ENCODE measurements at regions not wholly inside any gene's neighbourhood (a gene's known extent, or its start where the extent isn't known, plus 50 kb on each side); places are given as distances from the start of the nearest gene placed in this dataset.
A peak's percentile ranks its signal among the peaks of the same experiment; 100 is the strongest.

GRCh38 chr22:27610863-27611786, 190.4 kb downstream of the MN1 start:
- DNase-seq (ENCODE audit: low read depth in 2 of 3, low spot score in 2 of 3) = no peak

- DNase-seq (ENCODE audit: low read depth in 2 of 3, low spot score in 2 of 3) = peak in 2 of 3 donors; percentile 96 to 99
Measured at GRCh38 chr22:27612115-27612514, 189.4 kb downstream of the MN1 start.

DNA sequence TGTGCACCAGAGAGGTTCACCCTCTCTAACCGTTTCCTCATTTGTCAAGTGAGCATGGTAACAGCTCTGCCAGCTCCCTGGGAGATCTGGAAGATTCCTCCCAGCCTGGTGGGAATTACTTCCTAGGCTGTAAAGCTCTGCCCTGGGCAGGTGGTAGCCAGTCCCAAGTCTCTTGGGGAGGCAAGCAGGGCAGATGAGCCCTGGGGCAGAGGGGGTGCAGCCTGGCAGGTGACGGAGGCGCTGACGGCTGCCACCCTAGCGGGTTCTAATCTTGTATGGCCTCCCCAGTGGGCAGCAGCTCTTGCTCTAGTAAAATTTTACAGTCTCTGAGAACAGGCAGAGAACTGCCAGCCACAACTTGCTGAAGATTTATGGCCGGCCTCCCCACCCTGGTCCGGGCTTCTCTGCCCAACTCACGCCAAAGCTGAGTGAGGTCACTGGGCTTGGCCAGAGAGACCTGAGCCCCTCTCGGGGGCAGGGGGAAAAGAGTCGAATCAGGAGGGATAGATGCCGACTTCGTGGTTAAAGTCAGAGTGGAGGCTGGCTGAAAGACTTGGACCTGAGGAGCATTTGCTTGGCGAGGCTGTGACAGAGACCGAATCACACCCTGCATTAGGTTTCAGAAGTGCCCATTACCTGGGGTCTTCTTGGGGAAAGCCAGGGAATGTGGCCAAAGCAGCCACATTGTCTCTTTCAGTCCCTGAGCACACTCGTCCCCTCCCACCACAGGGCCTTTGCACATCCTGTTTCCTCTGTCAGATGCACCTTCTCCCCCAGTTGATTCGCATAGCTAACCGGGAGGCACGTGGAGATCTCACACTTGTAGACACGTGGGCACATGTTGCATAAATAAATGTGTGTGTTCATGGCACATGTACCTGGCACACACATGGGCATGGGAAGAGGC, 188.2 kb downstream of the MN1 start:
- peak in 1 of 3 donors; percentile 40 for DNase-seq (ENCODE audit: low read depth in 2 of 3, low spot score in 2 of 3)

DNA sequence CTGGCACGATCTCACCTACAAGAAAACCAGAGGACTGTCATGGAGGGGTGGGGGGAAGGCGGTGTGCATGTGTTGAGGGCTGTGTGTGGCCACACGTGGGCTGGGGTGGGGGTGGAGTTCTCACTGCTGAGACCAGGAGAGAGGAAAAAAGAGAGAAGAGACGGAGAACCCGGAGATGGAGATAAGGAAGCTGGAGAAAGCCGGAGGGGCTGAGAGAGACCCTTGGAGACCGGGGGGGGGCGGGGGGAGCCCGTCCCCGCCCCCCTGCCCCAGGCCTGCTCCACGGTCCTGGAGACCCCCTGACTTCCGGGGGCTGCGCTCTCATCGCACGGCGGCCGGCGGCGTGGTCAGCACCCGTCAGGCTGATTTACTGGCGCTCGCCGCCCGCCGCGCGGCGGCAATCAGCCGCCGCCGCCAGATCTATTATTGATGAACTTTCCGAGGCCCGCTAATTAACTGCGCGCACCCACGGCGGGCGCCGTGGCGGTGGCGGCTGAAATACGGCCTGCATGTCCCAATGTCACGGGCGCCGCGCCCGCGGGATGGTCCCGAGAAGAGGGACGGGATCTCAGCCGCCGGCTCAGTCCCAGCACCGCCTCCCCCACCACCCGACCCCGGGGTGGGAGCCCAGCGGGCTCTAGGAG, 187.4 kb downstream of the MN1 start:
- DNase-seq (ENCODE audit: low read depth in 2 of 3, low spot score in 2 of 3) = no peak

DNA sequence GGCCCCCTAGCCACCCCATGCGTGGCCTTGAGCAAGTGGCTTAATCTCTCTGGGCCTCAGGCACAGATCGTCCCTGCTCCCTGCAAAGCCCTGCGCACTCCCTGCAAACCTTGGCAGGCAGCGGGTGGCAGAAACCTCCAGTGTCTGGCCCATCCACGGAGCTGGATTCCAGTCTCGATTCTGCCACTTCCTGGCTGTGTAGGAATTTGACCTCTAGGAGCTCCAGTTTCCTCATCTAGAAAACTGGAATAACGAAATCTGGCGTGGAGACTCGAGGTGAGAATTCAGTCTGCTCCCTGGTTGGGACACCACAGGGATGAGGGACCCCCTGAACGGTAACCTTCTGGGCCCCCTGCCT, 186.9 kb downstream of the MN1 start:
- no peak for DNase-seq (ENCODE audit: low read depth in 2 of 3, low spot score in 2 of 3)

DNA sequence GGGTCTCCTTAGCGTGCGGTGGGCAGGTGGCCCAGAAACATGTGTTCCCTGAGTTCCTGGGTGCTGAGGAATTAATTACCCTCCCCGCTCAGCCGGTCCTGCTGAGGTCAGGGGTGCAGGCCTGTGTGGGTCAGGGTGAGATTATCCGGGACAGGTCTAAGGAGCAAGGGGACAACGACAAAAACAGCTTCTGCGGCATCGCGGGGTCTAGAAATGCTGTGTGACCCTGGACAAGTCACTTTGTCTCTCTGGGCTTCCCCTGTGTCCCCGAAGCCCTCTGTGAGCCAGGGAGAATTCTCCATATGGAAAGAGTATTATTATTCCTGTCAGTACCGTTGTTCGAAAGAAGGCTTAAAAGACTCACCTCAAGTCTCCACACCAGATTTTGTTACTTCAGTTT, 186.1 kb downstream of the MN1 start:
- no peak for DNase-seq (ENCODE audit: low read depth in 2 of 3, low spot score in 2 of 3)

DNA sequence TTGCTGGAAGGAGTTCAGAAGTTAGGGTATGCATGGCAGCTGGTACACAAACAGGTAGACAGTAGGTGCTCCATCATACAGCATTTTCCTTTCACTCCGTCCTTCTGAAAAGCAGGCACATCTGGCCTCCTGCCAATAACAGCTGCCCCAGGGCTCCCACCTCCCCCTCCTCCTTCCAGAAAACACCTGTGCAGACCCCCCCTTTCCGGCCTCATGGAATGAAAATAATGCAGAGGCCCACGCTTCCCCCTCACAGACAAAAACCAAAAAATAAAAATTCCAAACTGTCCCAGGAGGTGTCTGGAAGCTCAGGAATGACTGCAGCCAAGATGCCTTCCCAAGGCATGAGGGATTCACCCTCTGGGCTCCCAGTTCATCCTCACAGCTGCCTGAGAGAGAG, 185.5 kb downstream of the MN1 start:
- DNase-seq (ENCODE audit: low read depth in 2 of 3, low spot score in 2 of 3) = no peak

DNA sequence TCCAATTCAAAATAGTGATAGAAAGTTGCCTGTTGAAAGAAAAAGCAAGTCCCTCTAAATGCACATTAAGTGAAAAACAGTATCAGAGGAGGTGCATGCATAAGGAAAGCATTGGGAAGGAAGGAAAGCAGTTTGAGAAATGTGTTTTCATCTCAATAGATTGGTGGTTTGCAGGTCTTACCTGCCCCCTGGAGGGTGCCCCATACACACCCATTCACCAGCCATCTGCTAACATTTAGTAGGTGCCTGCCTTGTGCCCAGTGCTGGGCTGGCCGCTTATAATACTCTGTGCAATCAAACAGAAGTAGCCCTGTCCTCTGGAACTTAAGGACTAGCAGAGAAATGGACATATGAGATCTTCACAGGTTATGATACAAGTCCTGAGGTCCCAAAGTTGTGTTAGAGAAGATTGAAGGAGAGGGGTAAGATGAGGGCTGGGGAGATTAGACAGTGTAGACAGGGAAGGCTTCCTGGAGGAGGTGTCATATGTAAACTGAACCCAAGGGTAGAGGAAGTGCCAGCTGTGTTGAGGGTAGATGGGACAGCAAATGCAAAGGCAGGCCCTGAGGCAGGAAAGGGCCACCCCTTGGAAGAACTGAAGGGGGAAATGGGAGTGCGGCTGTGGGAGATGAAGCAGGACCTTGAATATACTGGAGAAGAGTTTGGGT, 184.2 kb downstream of the MN1 start:
- no peak for DNase-seq (ENCODE audit: low read depth in 2 of 3, low spot score in 2 of 3)

DNA sequence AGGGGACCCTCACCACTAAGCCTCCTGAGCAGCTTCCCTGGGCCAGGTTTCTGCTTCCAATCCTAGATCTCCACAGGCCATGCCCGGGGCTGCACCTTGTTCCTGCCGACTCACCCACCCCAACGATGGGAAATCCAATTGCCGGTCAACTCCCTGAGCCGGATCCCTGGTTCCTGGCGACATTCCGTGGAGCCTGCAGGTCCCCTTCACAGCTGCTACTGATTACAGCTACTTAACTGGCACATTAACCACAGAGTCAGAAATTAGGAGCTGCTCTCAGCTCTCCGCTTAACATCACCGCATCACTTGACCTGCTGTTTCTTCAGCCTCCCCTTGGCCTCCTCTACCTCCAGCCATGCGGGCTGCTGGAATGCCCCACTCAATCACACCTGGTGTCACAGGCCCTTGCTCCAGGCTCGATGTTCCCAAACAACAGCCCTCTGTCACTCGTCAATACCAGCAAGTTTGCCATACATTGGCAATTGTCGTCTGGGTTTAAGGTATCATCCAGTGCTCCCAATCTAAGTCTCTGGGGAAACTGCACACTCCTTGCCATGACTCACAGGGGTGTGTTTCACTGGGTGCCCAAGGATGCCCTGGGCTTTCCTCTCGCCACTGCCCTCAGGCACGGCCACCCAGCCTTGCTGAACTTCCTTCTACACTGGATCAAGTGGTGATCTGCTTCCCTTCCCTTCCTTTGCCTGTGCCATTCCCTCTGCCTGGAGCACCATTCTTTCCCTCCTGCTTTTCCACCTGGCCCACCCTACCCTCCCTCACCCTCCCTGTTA, 181.0 kb downstream of the MN1 start:
- DNase-seq (ENCODE audit: low read depth in 2 of 3, low spot score in 2 of 3) = no peak

DNA sequence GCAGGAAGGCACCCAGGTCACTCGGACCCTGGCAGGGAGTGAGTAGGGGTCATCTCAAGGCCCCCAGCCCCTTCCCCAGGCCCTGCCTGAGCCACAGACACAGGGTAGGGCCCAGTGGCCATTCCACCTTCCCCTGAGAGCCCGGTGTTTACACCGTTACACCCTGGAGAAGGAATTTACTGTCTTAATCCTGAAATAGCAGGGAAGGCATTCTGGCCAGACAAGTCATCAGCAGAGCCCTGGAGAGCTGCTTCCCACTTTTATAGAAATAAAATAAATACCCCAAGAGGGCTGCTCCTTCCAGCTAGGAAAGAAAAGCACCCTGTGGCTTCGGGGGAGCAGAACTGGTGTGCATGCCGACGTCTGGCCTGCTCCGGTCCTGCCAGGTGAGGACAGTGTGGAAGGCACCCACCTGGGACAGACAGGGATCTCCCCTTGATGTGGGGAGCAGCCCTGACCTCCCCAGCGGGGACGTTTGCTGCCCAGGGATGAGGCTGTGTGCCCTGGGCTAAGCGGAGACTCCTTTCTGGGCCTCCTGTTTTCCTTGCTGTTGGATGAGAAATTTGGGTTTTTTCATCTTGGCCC, 180.0 kb downstream of the MN1 start:
- no peak for DNase-seq (ENCODE audit: low read depth in 2 of 3, low spot score in 2 of 3)

DNA sequence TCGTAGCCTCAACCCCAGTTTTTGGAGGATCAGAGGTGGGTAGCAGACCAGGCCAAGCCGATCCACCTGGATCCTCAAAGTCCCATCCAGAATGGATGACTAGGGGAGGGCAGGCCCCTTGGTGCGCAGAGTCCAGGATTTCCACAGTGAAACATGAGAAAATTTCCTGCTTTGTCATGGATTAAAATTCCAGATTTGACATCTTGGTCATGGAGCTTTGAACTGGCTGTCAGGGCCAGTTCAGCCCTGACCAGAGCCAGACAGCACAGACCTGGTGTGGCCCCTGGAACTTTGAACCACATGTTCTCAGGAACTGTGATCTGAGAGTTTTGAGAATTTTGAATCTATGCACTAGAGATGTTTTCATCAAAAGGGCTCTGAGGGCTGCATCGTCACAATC, 177.5 kb downstream of the MN1 start:
- DNase-seq (ENCODE audit: low read depth in 2 of 3, low spot score in 2 of 3) = no peak

DNA sequence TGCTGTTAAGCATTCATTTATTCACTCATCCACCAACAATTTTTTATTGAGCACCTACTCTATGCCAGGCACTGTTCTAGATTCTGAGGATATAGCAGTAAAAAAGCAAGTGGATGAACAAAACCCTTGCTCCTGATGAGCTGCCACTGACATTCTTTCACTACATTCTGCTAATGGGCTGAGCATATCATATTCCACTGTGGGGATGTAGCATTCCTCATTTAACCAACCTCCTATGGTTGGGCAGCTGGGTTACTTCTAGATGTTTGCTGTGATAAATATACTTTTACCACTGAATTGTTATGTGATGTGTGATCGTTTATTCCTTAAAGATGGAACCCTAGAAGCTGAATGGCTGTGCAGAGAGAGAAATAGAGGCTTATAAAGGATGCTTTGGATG, 176.9 kb downstream of the MN1 start:
- DNase-seq (ENCODE audit: low read depth in 2 of 3, low spot score in 2 of 3) = no peak

DNA sequence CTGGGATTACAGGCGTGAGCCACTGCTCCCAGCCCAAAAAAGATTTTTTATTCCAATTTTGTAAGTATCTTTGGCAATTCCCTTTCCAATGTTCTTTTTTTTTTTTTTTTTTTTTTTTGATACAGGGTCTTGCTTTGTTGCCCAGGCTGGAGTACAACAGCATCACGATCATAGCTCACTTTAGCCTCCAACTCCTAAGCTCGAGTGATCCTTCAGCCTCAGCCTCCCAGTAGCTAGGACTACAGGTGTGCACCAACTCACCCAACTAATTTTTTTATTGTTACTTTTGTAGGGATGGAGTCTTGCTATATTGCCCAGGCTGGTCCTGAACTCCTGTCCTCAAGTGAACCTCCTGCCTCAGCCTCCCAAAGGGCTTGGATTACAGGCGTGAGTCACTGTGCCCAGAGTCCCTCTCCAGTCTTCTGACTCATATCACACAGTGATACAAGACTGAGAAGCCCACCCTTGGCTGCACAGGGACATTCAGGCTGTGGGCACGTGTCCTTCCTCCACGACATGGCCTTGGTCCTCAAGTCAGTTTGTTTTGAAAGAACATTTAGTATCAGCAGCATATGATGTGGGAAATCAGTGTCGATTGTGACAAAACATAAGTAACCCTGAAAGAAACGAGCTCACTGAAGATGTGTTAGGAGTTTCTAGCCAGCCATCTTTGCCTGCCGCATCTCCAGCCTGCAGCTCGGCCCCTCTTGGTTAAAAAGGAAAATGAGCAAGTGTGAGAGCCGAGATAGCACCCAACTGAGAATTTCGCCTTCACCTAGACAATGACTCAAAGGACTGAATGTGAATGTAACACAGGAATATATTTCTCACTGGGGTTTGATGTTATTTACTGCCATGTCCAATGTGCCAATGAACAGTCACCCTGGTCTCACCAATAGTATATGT, 175.5 kb downstream of the MN1 start:
- DNase-seq (ENCODE audit: low read depth in 2 of 3, low spot score in 2 of 3) = no peak

DNA sequence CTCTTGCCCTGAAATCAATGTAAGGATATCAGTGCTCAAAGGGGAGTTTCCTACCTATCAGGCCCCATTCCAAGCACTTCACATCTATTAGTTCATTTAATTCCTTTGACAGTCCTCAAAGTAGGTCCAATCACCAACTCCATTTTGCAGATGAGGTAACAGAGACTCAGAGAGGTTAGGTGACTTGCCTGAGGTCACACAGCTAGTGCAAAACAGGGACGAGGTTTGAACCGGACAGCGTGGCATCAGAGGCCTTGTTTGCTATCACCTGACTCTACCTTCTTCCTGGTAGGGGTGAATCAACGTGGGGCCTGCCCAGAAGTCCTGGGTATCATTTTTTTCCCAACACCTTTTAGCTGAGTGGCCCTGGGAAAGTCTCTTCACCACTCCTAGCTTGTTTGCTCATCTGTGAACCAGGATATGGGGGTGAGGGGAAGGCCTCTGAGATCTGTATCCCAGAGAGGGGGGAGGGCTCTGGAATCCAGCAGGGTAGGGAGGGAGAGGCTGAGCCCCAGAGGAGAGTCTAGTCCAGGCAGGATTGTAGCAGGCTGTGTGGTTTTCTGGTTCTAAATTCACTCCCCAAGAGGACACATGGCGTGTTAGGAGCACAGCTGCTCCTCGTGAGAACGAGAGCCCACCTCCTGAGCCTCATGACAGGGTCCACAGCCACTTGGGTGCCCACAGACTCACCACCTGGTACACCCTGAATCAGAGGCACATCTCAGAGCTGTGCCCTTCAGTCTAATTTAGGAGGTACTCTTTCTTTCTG, 174.7 kb downstream of the MN1 start:
- DNase-seq (ENCODE audit: low read depth in 2 of 3, low spot score in 2 of 3) = no peak

- DNase-seq (ENCODE audit: low read depth in 2 of 3, low spot score in 2 of 3) = no peak
Measured at GRCh38 chr22:27627444-27627833, 174.1 kb downstream of the MN1 start.

- no peak for DNase-seq (ENCODE audit: low read depth in 2 of 3, low spot score in 2 of 3)
Measured at GRCh38 chr22:27627901-27628300, 173.7 kb downstream of the MN1 start.

GRCh38 chr22:27628341-27628740, 173.2 kb downstream of the MN1 start:
- DNase-seq (ENCODE audit: low read depth in 2 of 3, low spot score in 2 of 3) = peak in 1 of 3 donors; percentile 49

All from hematopoietic multipotent progenitor cell (in vitro differentiated cells).